Tibial nerve (tissue), 3 donors: ENCODE measurements at regions not wholly inside any gene's neighbourhood (a gene's known extent, or its start where the extent isn't known, plus 50 kb on each side); places are given as distances from the start of the nearest gene placed in this dataset.

Source experiments
- CTCF ChIP-seq, 5 experiments: fragments of 200-600 bp in 3 of 5; fragments of 450-650 bp in 2 of 5; sonication (generic) in 3 of 5; IDR thresholded peaks; one replicate each; pipeline ENCODE4 v1.5.1; 2016 to 2019; ENCODE audit warnings: antibody characterized with exemption in 5 of 5, mild to moderate bottlenecking in 3 of 5, moderate library complexity in 2 of 5
- POLR2A ChIP-seq, 2 donors: fragments of 450-650 bp; IDR thresholded peaks; one replicate each; pipeline ENCODE4 v1.6.1; 2017; ENCODE audit warnings: antibody characterized with exemption in 2 of 2, mild to moderate bottlenecking in 2 of 2, moderate library complexity in 2 of 2

DNA sequence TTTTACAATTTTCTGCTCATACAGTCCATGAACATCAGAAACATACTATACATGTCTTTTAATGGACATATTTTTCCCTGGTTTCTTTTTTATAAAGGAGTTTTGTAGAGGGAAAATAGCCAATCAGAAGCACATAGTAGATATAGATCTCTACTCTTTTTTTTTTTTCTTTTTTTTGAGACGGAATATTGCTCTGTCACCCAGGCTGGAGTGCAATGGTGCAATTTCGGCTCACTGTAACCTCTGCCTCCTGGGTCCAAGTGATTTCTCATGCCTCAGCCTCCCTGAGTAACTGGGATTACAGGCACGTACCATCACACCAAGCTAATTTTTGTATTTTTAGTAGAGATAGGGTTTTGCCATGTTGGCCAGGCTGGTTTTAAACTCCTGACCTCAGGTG lies 83.2 kb upstream of the MGAT5 start:
- TF ChIP-seq CTCF (IDR thresholded peaks at IDR 0.05) = no peak
- TF ChIP-seq POLR2A (IDR thresholded peaks at IDR 0.05) = no peak
